ENCODE measurements at regions not wholly inside any gene's neighbourhood (a gene's known extent, or its start where the extent isn't known, plus 50 kb on each side); places are given as distances from the start of the nearest gene placed in this dataset.

GRCh38 chr4:188573104-188573503 is 433.9 kb downstream of the TRIML1 start:
- no peak for FAIRE-seq

GRCh38 chr4:188578657-188579056 is 439.4 kb downstream of the TRIML1 start:
- no peak for FAIRE-seq

- no peak for FAIRE-seq
Observed at GRCh38 chr4:188596021-188596420, 456.8 kb downstream of the TRIML1 start.

GRCh38 chr4:188603646-188604045 is 464.4 kb downstream of the TRIML1 start:
- no peak for FAIRE-seq

GRCh38 chr4:188606635-188607034 is 467.4 kb downstream of the TRIML1 start:
- no peak for FAIRE-seq

GRCh38 chr4:188611143-188611542 is 471.9 kb downstream of the TRIML1 start:
- no peak for FAIRE-seq

- FAIRE-seq: no peak
Observed at GRCh38 chr4:188612659-188613058, 473.4 kb downstream of the TRIML1 start.

- FAIRE-seq: no peak
Observed at GRCh38 chr4:188613976-188614375, 474.7 kb downstream of the TRIML1 start.

- no peak for FAIRE-seq
Observed at GRCh38 chr4:188619456-188620149, 480.4 kb downstream of the TRIML1 start.

- no peak for FAIRE-seq
Observed at GRCh38 chr4:188620608-188621007, 481.4 kb downstream of the TRIML1 start.

- FAIRE-seq: peak; percentile 68
Observed at GRCh38 chr4:188623314-188623854, 484.1 kb downstream of the TRIML1 start.

GRCh38 chr4:188624370-188624769 is 485.1 kb downstream of the TRIML1 start:
- FAIRE-seq: no peak

- FAIRE-seq: no peak
Observed at GRCh38 chr4:188627892-188628291, 488.7 kb downstream of the TRIML1 start.

GRCh38 chr4:188639479-188640100 is 500.3 kb downstream of the TRIML1 start:
- no peak for FAIRE-seq

- no peak for FAIRE-seq
Observed at GRCh38 chr4:188647820-188648370, 508.7 kb downstream of the TRIML1 start.

- no peak for FAIRE-seq
Observed at GRCh38 chr4:188649635-188650034, 510.4 kb downstream of the TRIML1 start.

GRCh38 chr4:188650516-188650915 is 511.3 kb downstream of the TRIML1 start:
- FAIRE-seq: no peak

GRCh38 chr4:188657365-188657764 is 518.1 kb downstream of the TRIML1 start:
- no peak for FAIRE-seq

GRCh38 chr4:188658958-188659522 is 519.8 kb downstream of the TRIML1 start:
- FAIRE-seq: no peak

- FAIRE-seq: no peak
Observed at GRCh38 chr4:188660796-188661195, 521.6 kb downstream of the TRIML1 start.

GRCh38 chr4:188661502-188661901 is 522.3 kb downstream of the TRIML1 start:
- FAIRE-seq: no peak

GRCh38 chr4:188663369-188663768 is 524.1 kb downstream of the TRIML1 start:
- no peak for FAIRE-seq

All from colon (tissue), 2 donors.